CD8-positive, alpha-beta memory T cell (primary cell): ENCODE measurements at regions not wholly inside any gene's neighbourhood (a gene's known extent, or its start where the extent isn't known, plus 50 kb on each side); places are given as distances from the start of the nearest gene placed in this dataset.

ENCODE experiments used
- CTCF ChIA-PET: fragments of 350-600 bp; sonication (Branson Sonifier 250); formaldehyde crosslinking; loops from one replicate; lab custom pipeline; 2021; ENCODE audit warnings: antibody characterized with exemption; lab: Charles Lee
- POLR2A ChIA-PET: fragments of 350-600 bp; sonication (Branson Sonifier 250); formaldehyde crosslinking; loops from one replicate; lab custom pipeline; 2021; ENCODE audit warnings: antibody characterized with exemption; lab: Charles Lee
- DNase-seq, 5 donors: peaks; one replicate each; pipeline versions ENCODE4 v3.0.0 to v3.0.0-alpha.2; 2020 to 2022; ENCODE audit warnings: mixed read lengths in 1 of 5
- H3K27ac ChIP-seq: one replicate; pipeline ENCODE4 v1.7.0; 2013; ENCODE audit warnings: low read depth, mild to moderate bottlenecking, low read length, moderate library complexity
- H3K27me3 ChIP-seq: 2 replicates; pipeline ENCODE4 v1.7.0; 2013; ENCODE audit warnings: low read length, mild to moderate bottlenecking; ENCODE audit not compliant: insufficient read depth, poor library complexity, severe bottlenecking
- H3K36me3 ChIP-seq: 2 replicates; pipeline ENCODE4 v1.7.0; 2013; ENCODE audit warnings: mild to moderate bottlenecking, low read length, moderate library complexity; ENCODE audit not compliant: insufficient read depth
- H3K4me1 ChIP-seq: 2 replicates; pipeline ENCODE4 v1.7.0; 2013; ENCODE audit warnings: mild to moderate bottlenecking, low read length, moderate library complexity; ENCODE audit not compliant: insufficient read depth
- H3K4me3 ChIP-seq: 2 replicates; pipeline ENCODE4 v1.7.0; 2013; ENCODE audit warnings: mild to moderate bottlenecking, low read length
- H3K9me3 ChIP-seq: 2 replicates; pipeline ENCODE4 v1.7.0; 2013; ENCODE audit warnings: mild to moderate bottlenecking, low read length
- H3K27ac Mint-ChIP-seq, 8 donors: one replicate each; pipeline ENCODE4 v1.8.0; 2020 to 2021; ENCODE audit warnings: mixed read lengths in 8 of 8, mild to moderate bottlenecking in 6 of 8, inconsistent platforms in 3 of 8, moderate library complexity in 3 of 8
- H3K27me3 Mint-ChIP-seq, 2 donors: one replicate each; pipeline ENCODE4 v1.8.0; 2020 to 2021; ENCODE audit warnings: mixed read lengths in 2 of 2, mild to moderate bottlenecking in 1 of 2, moderate library complexity in 1 of 2
- H3K36me3 Mint-ChIP-seq, 3 donors: one replicate each; pipeline ENCODE4 v1.8.0; 2020 to 2021; ENCODE audit warnings: mixed read lengths in 3 of 3, inconsistent platforms in 1 of 3, mild to moderate bottlenecking in 1 of 3
- H3K4me1 Mint-ChIP-seq, 3 donors: one replicate each; pipeline ENCODE4 v1.8.0; 2020 to 2021; ENCODE audit warnings: mixed read lengths in 3 of 3, inconsistent platforms in 1 of 3, mild to moderate bottlenecking in 1 of 3
- H3K4me3 Mint-ChIP-seq, 7 donors: one replicate each; pipeline ENCODE4 v1.8.0; 2020 to 2021; ENCODE audit warnings: mixed read lengths in 7 of 7, mild to moderate bottlenecking in 6 of 7, moderate library complexity in 4 of 7, inconsistent platforms in 2 of 7
- H3K9me3 Mint-ChIP-seq, 5 donors: one replicate each; pipeline ENCODE4 v1.8.0; 2020 to 2022; ENCODE audit warnings: mixed read lengths in 5 of 5, mild to moderate bottlenecking in 3 of 5, moderate library complexity in 2 of 5, inconsistent platforms in 1 of 5

GRCh38 chr11:112455791-112456190 is 195.1 kb upstream of the PLET1 start:
- no peaks in the 10 kb centered on the region for H3K36me3 Mint-ChIP-seq
- Histone ChIP-seq H3K9me3 (no peaks in the 10 kb centered on the region), H3K4me1 (no peaks in the 10 kb centered on the region), H3K27ac (no peak overlapping the region), H3K27me3 (no peaks in the 10 kb centered on the region), H3K36me3 (no peaks in the 10 kb centered on the region), H3K4me3 (no peak overlapping the region)
- ChIA-PET POLR2A (no interaction called here), CTCF (interaction anchor here (1.4 kb wide), 1 partner anchor 167 kb away, joined by 4 read pairs; no protein-coding TSS in a partner anchor)
- H3K27ac Mint-ChIP-seq = no peak overlapping the region
- no peaks in the 10 kb centered on the region for H3K9me3 Mint-ChIP-seq
- H3K4me1 Mint-ChIP-seq = peaks cover 4 to 8% (median 7%) of the 10 kb centered on the region in 3 donors
- H3K27me3 Mint-ChIP-seq = peaks cover 0 to 1% of the 10 kb centered on the region in 2 donors
- DNase-seq = no peak
- no peak overlapping the region for H3K4me3 Mint-ChIP-seq

GRCh38 chr11:112457532-112457931 is 196.9 kb upstream of the PLET1 start:
- Histone ChIP-seq H3K4me3 (no peak overlapping the region), H3K27ac (no peak overlapping the region), H3K27me3 (no peaks in the 10 kb centered on the region), H3K9me3 (no peaks in the 10 kb centered on the region), H3K36me3 (no peaks in the 10 kb centered on the region), H3K4me1 (no peaks in the 10 kb centered on the region)
- no peak for DNase-seq
- Mint-ChIP-seq H3K27ac (no peak overlapping the region), H3K4me1 (peaks cover 4 to 8% (median 7%) of the 10 kb centered on the region in 3 donors), H3K9me3 (no peaks in the 10 kb centered on the region), H3K4me3 (no peak overlapping the region), H3K27me3 (peaks cover 1 to 3% of the 10 kb centered on the region in 2 donors), H3K36me3 (no peaks in the 10 kb centered on the region)
- CTCF ChIA-PET = no interaction called here
- POLR2A ChIA-PET = no interaction called here

- no peak overlapping the region for H3K4me3 ChIP-seq
- POLR2A ChIA-PET = no interaction called here
Measured at GRCh38 chr11:112459001-112459400, 198.3 kb upstream of the PLET1 start.

GRCh38 chr11:112460141-112460540 is 199.5 kb upstream of the PLET1 start:
- no peaks in the 10 kb centered on the region for H3K9me3 Mint-ChIP-seq
- no peak overlapping the region for H3K4me3 Mint-ChIP-seq
- H3K36me3 ChIP-seq = no peaks in the 10 kb centered on the region
- peaks cover 4 to 8% (median 7%) of the 10 kb centered on the region in 3 donors for H3K4me1 Mint-ChIP-seq
- DNase-seq = no peak
- no peak overlapping the region for H3K27ac Mint-ChIP-seq
- H3K4me3 ChIP-seq = no peak overlapping the region
- no peaks in the 10 kb centered on the region for H3K36me3 Mint-ChIP-seq
- H3K27me3 Mint-ChIP-seq = peaks cover 0 to 7% of the 10 kb centered on the region in 2 donors
- no peaks in the 10 kb centered on the region for H3K27me3 ChIP-seq
- H3K27ac ChIP-seq = no peak overlapping the region
- POLR2A ChIA-PET = no interaction called here
- H3K4me1 ChIP-seq = no peaks in the 10 kb centered on the region
- H3K9me3 ChIP-seq = no peaks in the 10 kb centered on the region
- CTCF ChIA-PET = no interaction called here

More at GRCh38 chr11:112459001-112459400, 198.3 kb upstream of the PLET1 start:
- H3K27me3 Mint-ChIP-seq = peaks cover 0 to 6% of the 10 kb centered on the region in 2 donors
- H3K9me3 Mint-ChIP-seq = no peaks in the 10 kb centered on the region
- Histone ChIP-seq H3K9me3 (no peaks in the 10 kb centered on the region), H3K36me3 (no peaks in the 10 kb centered on the region), H3K4me1 (no peaks in the 10 kb centered on the region), H3K27ac (no peak overlapping the region), H3K27me3 (no peaks in the 10 kb centered on the region)
- peaks cover 4 to 8% (median 7%) of the 10 kb centered on the region in 3 donors for H3K4me1 Mint-ChIP-seq
- CTCF ChIA-PET = no interaction called here
- peak overlapping the region in 5 of 7 donors; percentile 29 to 69 (median 54) for H3K4me3 Mint-ChIP-seq
- no peaks in the 10 kb centered on the region for H3K36me3 Mint-ChIP-seq
- H3K27ac Mint-ChIP-seq = peak overlapping the region in 1 of 8 donors; percentile 44
- DNase-seq = no peak

- ChIA-PET CTCF (no interaction called here), POLR2A (no interaction called here)
- Histone ChIP-seq H3K27me3 (no peaks in the 10 kb centered on the region), H3K36me3 (no peaks in the 10 kb centered on the region), H3K27ac (no peak overlapping the region), H3K4me1 (no peaks in the 10 kb centered on the region), H3K9me3 (no peaks in the 10 kb centered on the region), H3K4me3 (no peak overlapping the region)
- peaks cover 0 to 2% (median 0%) of the 10 kb centered on the region in 5 donors for H3K9me3 Mint-ChIP-seq
- no peaks in the 10 kb centered on the region for H3K36me3 Mint-ChIP-seq
- H3K27me3 Mint-ChIP-seq = peaks cover 0 to 31% of the 10 kb centered on the region in 2 donors
- no peak overlapping the region for H3K27ac Mint-ChIP-seq
- no peak for DNase-seq
- H3K4me1 Mint-ChIP-seq = no peaks in the 10 kb centered on the region
- no peak overlapping the region for H3K4me3 Mint-ChIP-seq
Measured at GRCh38 chr11:112464949-112465348, 204.3 kb upstream of the PLET1 start.

- POLR2A ChIA-PET = no interaction called here
- CTCF ChIA-PET = no interaction called here
- no peak overlapping the region for H3K4me3 Mint-ChIP-seq
Measured at GRCh38 chr11:112465433-112466024, 204.9 kb upstream of the PLET1 start.

GRCh38 chr11:112467721-112468120 is 207.1 kb upstream of the PLET1 start:
- no peaks in the 10 kb centered on the region for H3K36me3 Mint-ChIP-seq
- DNase-seq = no peak
- no peaks in the 10 kb centered on the region for H3K27me3 ChIP-seq
- H3K4me3 ChIP-seq = no peak overlapping the region
- peaks cover 0 to 2% (median 0%) of the 10 kb centered on the region in 5 donors for H3K9me3 Mint-ChIP-seq
- H3K4me1 Mint-ChIP-seq = no peaks in the 10 kb centered on the region
- no peak overlapping the region for H3K27ac Mint-ChIP-seq
- H3K27ac ChIP-seq = no peak overlapping the region
- H3K36me3 ChIP-seq = no peaks in the 10 kb centered on the region
- CTCF ChIA-PET = no interaction called here
- H3K4me3 Mint-ChIP-seq = no peak overlapping the region
- POLR2A ChIA-PET = no interaction called here
- H3K27me3 Mint-ChIP-seq = peaks cover 0 to 28% of the 10 kb centered on the region in 2 donors
- H3K4me1 ChIP-seq = no peaks in the 10 kb centered on the region
- H3K9me3 ChIP-seq = no peaks in the 10 kb centered on the region

More at GRCh38 chr11:112465433-112466024, 204.9 kb upstream of the PLET1 start:
- peaks cover 0 to 2% (median 0%) of the 10 kb centered on the region in 5 donors for H3K9me3 Mint-ChIP-seq
- Histone ChIP-seq H3K4me3 (no peak overlapping the region), H3K27ac (no peak overlapping the region), H3K36me3 (no peaks in the 10 kb centered on the region), H3K4me1 (no peaks in the 10 kb centered on the region), H3K27me3 (no peaks in the 10 kb centered on the region), H3K9me3 (no peaks in the 10 kb centered on the region)
- H3K27ac Mint-ChIP-seq = no peak overlapping the region
- no peak for DNase-seq
- no peaks in the 10 kb centered on the region for H3K4me1 Mint-ChIP-seq
- peaks cover 0 to 31% of the 10 kb centered on the region in 2 donors for H3K27me3 Mint-ChIP-seq
- no peaks in the 10 kb centered on the region for H3K36me3 Mint-ChIP-seq

- H3K27me3 ChIP-seq = no peaks in the 10 kb centered on the region
- no peak overlapping the region for H3K4me3 Mint-ChIP-seq
- POLR2A ChIA-PET = no interaction called here
- H3K36me3 ChIP-seq = no peaks in the 10 kb centered on the region
- H3K9me3 ChIP-seq = no peaks in the 10 kb centered on the region
- no peaks in the 10 kb centered on the region for H3K4me1 ChIP-seq
- no peak for DNase-seq
- H3K4me1 Mint-ChIP-seq = no peaks in the 10 kb centered on the region
- no peak overlapping the region for H3K27ac Mint-ChIP-seq
- H3K4me3 ChIP-seq = no peak overlapping the region
- CTCF ChIA-PET = no interaction called here
- H3K27ac ChIP-seq = no peak overlapping the region
- H3K9me3 Mint-ChIP-seq = peaks cover 0 to 2% (median 0%) of the 10 kb centered on the region in 5 donors
- peaks cover 0 to 25% of the 10 kb centered on the region in 2 donors for H3K27me3 Mint-ChIP-seq
- no peaks in the 10 kb centered on the region for H3K36me3 Mint-ChIP-seq
Measured at GRCh38 chr11:112469376-112469775, 208.7 kb upstream of the PLET1 start.
